ENCODE measurements at regions not wholly inside any gene's neighbourhood (a gene's known extent, or its start where the extent isn't known, plus 50 kb on each side); places are given as distances from the start of the nearest gene placed in this dataset.

- H3K27ac ChIP-seq (ENCODE audit: low read length), result no peak overlapping the region
- no peak overlapping the region for H3K4me3 ChIP-seq (ENCODE audit: low read depth in 1 of 2, low read length in 2 of 2)
- H2AFZ ChIP-seq (ENCODE audit: low read depth, low read length), result no peak overlapping the region
- TF ChIP-seq EZH2 (IDR thresholded peaks at IDR 0.05; ENCODE audit: borderline replicate concordance, low read depth, low read length, severe bottlenecking), result no peak
- no peak for TF ChIP-seq CTCF (IDR thresholded peaks at IDR 0.05; ENCODE audit: borderline replicate concordance, extremely low read depth, low read length, poor library complexity, severe bottlenecking)
- DNase-seq (no peak), ATAC-seq (ENCODE audit: insufficient read depth, low read depth) (no peak)
- H3K36me3 ChIP-seq (ENCODE audit: insufficient read depth, low read length), result no peaks in the 10 kb centered on the region
- no peaks in the 10 kb centered on the region for H3K79me2 ChIP-seq (ENCODE audit: insufficient read depth, low read length)
- H3K9me3 ChIP-seq (ENCODE audit: insufficient read depth, low read length, severe bottlenecking), result no peaks in the 10 kb centered on the region
- H3K4me1 ChIP-seq (ENCODE audit: insufficient read depth, low read length), result no peaks in the 10 kb centered on the region
- no peak overlapping the region for H3K9ac ChIP-seq (ENCODE audit: low read depth, low read length)
- no peaks in the 10 kb centered on the region for H4K20me1 ChIP-seq (ENCODE audit: insufficient read depth, low read length)
- no peaks in the 10 kb centered on the region for H3K27me3 ChIP-seq (ENCODE audit: insufficient read depth, low read length, poor library complexity)
- H3K4me2 ChIP-seq (ENCODE audit: insufficient read depth, low read length), result no peak overlapping the region
Measured at GRCh38 chr2:102978091-102978490, 216.3 kb downstream of the TMEM182 start.

- DNase-seq (no peak), ATAC-seq (ENCODE audit: insufficient read depth, low read depth) (no peak)
- Histone ChIP-seq H3K79me2 (ENCODE audit: insufficient read depth, low read length) (no peaks in the 10 kb centered on the region), H3K36me3 (ENCODE audit: insufficient read depth, low read length) (no peaks in the 10 kb centered on the region), H4K20me1 (ENCODE audit: insufficient read depth, low read length) (no peaks in the 10 kb centered on the region), H3K4me1 (ENCODE audit: insufficient read depth, low read length) (no peaks in the 10 kb centered on the region), H3K27ac (ENCODE audit: low read length) (no peak overlapping the region), H3K9ac (ENCODE audit: low read depth, low read length) (no peak overlapping the region), H3K4me2 (ENCODE audit: insufficient read depth, low read length) (no peak overlapping the region), H3K9me3 (ENCODE audit: insufficient read depth, low read length, severe bottlenecking) (no peaks in the 10 kb centered on the region), H2AFZ (ENCODE audit: low read depth, low read length) (no peak overlapping the region), H3K27me3 (ENCODE audit: insufficient read depth, low read length, poor library complexity) (no peaks in the 10 kb centered on the region), H3K4me3 (ENCODE audit: low read depth in 1 of 2, low read length in 2 of 2) (no peak overlapping the region)
- TF ChIP-seq CTCF (IDR thresholded peaks at IDR 0.05; ENCODE audit: borderline replicate concordance, extremely low read depth, low read length, poor library complexity, severe bottlenecking), result no peak
- no peak for TF ChIP-seq EZH2 (IDR thresholded peaks at IDR 0.05; ENCODE audit: borderline replicate concordance, low read depth, low read length, severe bottlenecking)
Measured at GRCh38 chr2:102979429-102979828, 217.6 kb downstream of the TMEM182 start.

GRCh38 chr2:102983786-102984185 lies 222.0 kb downstream of the TMEM182 start:
- Histone ChIP-seq H3K4me1 (ENCODE audit: insufficient read depth, low read length) (no peaks in the 10 kb centered on the region), H3K79me2 (ENCODE audit: insufficient read depth, low read length) (no peaks in the 10 kb centered on the region), H3K9ac (ENCODE audit: low read depth, low read length) (no peak overlapping the region), H3K36me3 (ENCODE audit: insufficient read depth, low read length) (no peaks in the 10 kb centered on the region), H3K27ac (ENCODE audit: low read length) (no peak overlapping the region), H3K9me3 (ENCODE audit: insufficient read depth, low read length, severe bottlenecking) (no peaks in the 10 kb centered on the region), H3K4me3 (ENCODE audit: low read depth in 1 of 2, low read length in 2 of 2) (no peak overlapping the region), H3K27me3 (ENCODE audit: insufficient read depth, low read length, poor library complexity) (no peaks in the 10 kb centered on the region), H4K20me1 (ENCODE audit: insufficient read depth, low read length) (no peaks in the 10 kb centered on the region), H3K4me2 (ENCODE audit: insufficient read depth, low read length) (no peak overlapping the region), H2AFZ (ENCODE audit: low read depth, low read length) (no peak overlapping the region)
- DNase-seq (no peak), ATAC-seq (ENCODE audit: insufficient read depth, low read depth) (no peak)
- TF ChIP-seq EZH2 (IDR thresholded peaks at IDR 0.05; ENCODE audit: borderline replicate concordance, low read depth, low read length, severe bottlenecking) (no peak), CTCF (IDR thresholded peaks at IDR 0.05; ENCODE audit: borderline replicate concordance, extremely low read depth, low read length, poor library complexity, severe bottlenecking) (no peak)
